Caco-2 (cell line): ENCODE measurements at regions not wholly inside any gene's neighbourhood (a gene's known extent, or its start where the extent isn't known, plus 50 kb on each side); places are given as distances from the start of the nearest gene placed in this dataset.

ENCODE experiments used
- BruUV-seq: library from RNA; stranded (reverse); fragments of 400-500 nt; replicated peaks from 2 replicates; lab custom pipeline; 2021; lab: Mats Ljungman, UMichigan
- CTCF ChIA-PET: fragments of 300-600 bp; sonication (Branson Sonifier 250); formaldehyde crosslinking; loops from one replicate; lab custom pipeline; 2022; ENCODE audit warnings: antibody characterized with exemption; lab: Charles Lee
- POLR2A ChIA-PET: fragments of 300-600 bp; sonication (Branson Sonifier 250); formaldehyde crosslinking; loops from one replicate; lab custom pipeline; 2022; ENCODE audit warnings: antibody characterized with exemption; lab: Charles Lee
- DNase-seq, 2 experiments: peaks; one replicate each; pipeline versions ENCODE4 v3.0.0 to v3.0.0-alpha.2; 2020 to 2022
- H3K27me3 ChIP-seq: replicated peaks from 2 replicates; pipeline ENCODE4 v1.6.0; 2011; ENCODE audit warnings: low read length; ENCODE audit not compliant: control insufficient read depth, insufficient read depth
- H3K36me3 ChIP-seq: 2 replicates; pipeline ENCODE4 v1.5.1; 2011; ENCODE audit warnings: low read length; ENCODE audit not compliant: control insufficient read depth, insufficient read depth
- H3K4me1 ChIP-seq: fragments of 250-450 bp; sonication (Bioruptor Pico); 2 replicates; pipeline ENCODE4 v1.5.1; 2020; ENCODE audit warnings: mild to moderate bottlenecking
- H3K4me3 ChIP-seq: 2 replicates; pipeline ENCODE4 v1.5.1; 2011; ENCODE audit warnings: low read depth, mild to moderate bottlenecking, control low read depth, low read length
- H3K9me3 ChIP-seq: fragments of 250-450 bp; sonication (Bioruptor Pico); 2 replicates; pipeline ENCODE4 v1.5.1; 2020; ENCODE audit warnings: mild to moderate bottlenecking, moderate library complexity
- H3K27ac Mint-ChIP-seq: one replicate; pipeline ENCODE4 v1.8.0; 2022; ENCODE audit warnings: mixed read lengths; ENCODE audit not compliant: unreplicated experiment
- H3K27me3 Mint-ChIP-seq: one replicate; pipeline ENCODE4 v1.8.0; 2022; ENCODE audit warnings: mixed read lengths; ENCODE audit not compliant: insufficient read depth, unreplicated experiment
- H3K36me3 Mint-ChIP-seq: one replicate; pipeline ENCODE4 v1.8.0; 2022; ENCODE audit warnings: mild to moderate bottlenecking, mixed read lengths; ENCODE audit not compliant: insufficient read depth, unreplicated experiment
- H3K4me1 Mint-ChIP-seq: one replicate; pipeline ENCODE4 v1.8.0; 2022; ENCODE audit warnings: low read depth, mixed read lengths; ENCODE audit not compliant: unreplicated experiment
- H3K4me3 Mint-ChIP-seq: one replicate; pipeline ENCODE4 v1.8.0; 2022; ENCODE audit warnings: mild to moderate bottlenecking, moderate library complexity, mixed read lengths; ENCODE audit not compliant: unreplicated experiment
- H3K9me3 Mint-ChIP-seq: one replicate; pipeline ENCODE4 v1.8.0; 2022; ENCODE audit warnings: mixed read lengths; ENCODE audit not compliant: unreplicated experiment
- intact Hi-C: fragments of 100-400 bp; cut with micrococcal nuclease; formaldehyde crosslinking; loops from one replicate; pipeline ENCODE4 v1.10.0; 2022; ENCODE audit not compliant: unreplicated experiment
- TF ChIP-seq, protein P1 (sequence below), 2 experiments: fragments of 200-600 bp in 1 of 2; IDR thresholded peaks; 1 replicate in 1 of 2; 2 replicates in 1 of 2; pipeline versions ENCODE4 v1.5.1 to v1.8.0; 2011 to 2022; ENCODE audit warnings: antibody characterized with exemption in 1 of 2, control low read depth in 1 of 2, inconsistent platforms in 1 of 2, low read depth in 1 of 2, low read length in 1 of 2, mild to moderate bottlenecking in 1 of 2, moderate library complexity in 1 of 2; ENCODE audit not compliant: insufficient read depth in 1 of 2, severe bottlenecking in 1 of 2, unreplicated experiment in 1 of 2

DNA sequence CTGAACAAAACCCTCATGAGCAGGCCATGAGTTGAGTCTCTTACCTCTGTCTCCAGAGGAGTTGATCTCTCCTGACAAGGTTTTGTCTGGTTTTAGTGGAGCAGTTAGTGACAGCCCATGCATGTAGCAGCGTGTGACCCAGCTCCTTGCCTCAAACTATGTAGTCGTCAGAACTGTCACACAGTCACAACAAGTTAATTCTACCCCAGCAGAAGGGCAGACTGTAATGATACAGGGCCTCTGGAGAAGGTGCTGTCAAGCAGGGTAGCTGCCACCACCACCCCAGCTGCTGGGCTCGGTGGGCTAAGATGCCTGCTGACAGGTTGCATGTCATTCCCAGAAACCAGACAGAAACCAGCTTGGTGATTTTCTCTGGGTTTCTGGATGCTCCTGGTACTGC lies 194.5 kb downstream of the PSAT1 start:
- Histone ChIP-seq H3K4me1 (no peaks in the 10 kb centered on the region), H3K4me3 (no peak overlapping the region), H3K36me3 (no peaks in the 10 kb centered on the region), H3K27me3 (no peaks in the 10 kb centered on the region), H3K9me3 (no peaks in the 10 kb centered on the region)
- Mint-ChIP-seq H3K27ac (no peak overlapping the region), H3K9me3 (no peaks in the 10 kb centered on the region), H3K27me3 (peaks cover 3% of the 10 kb centered on the region), H3K4me3 (no peak overlapping the region), H3K4me1 (no peaks in the 10 kb centered on the region), H3K36me3 (no peaks in the 10 kb centered on the region)
- CTCF ChIA-PET, result no interaction called here
- TF ChIP-seq, protein P1, sequence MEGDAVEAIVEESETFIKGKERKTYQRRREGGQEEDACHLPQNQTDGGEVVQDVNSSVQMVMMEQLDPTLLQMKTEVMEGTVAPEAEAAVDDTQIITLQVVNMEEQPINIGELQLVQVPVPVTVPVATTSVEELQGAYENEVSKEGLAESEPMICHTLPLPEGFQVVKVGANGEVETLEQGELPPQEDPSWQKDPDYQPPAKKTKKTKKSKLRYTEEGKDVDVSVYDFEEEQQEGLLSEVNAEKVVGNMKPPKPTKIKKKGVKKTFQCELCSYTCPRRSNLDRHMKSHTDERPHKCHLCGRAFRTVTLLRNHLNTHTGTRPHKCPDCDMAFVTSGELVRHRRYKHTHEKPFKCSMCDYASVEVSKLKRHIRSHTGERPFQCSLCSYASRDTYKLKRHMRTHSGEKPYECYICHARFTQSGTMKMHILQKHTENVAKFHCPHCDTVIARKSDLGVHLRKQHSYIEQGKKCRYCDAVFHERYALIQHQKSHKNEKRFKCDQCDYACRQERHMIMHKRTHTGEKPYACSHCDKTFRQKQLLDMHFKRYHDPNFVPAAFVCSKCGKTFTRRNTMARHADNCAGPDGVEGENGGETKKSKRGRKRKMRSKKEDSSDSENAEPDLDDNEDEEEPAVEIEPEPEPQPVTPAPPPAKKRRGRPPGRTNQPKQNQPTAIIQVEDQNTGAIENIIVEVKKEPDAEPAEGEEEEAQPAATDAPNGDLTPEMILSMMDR (IDR thresholded peaks at IDR 0.05; ENCODE audit: insufficient read depth in 1 of 2, low read depth in 1 of 2, low read length in 1 of 2, severe bottlenecking in 1 of 2, unreplicated experiment in 1 of 2), result no peak
- no TSS peak for BruUV-seq
- intact Hi-C loops, result no loop called here
- POLR2A ChIA-PET, result no interaction called here
- DNase-seq, result no peak

DNA sequence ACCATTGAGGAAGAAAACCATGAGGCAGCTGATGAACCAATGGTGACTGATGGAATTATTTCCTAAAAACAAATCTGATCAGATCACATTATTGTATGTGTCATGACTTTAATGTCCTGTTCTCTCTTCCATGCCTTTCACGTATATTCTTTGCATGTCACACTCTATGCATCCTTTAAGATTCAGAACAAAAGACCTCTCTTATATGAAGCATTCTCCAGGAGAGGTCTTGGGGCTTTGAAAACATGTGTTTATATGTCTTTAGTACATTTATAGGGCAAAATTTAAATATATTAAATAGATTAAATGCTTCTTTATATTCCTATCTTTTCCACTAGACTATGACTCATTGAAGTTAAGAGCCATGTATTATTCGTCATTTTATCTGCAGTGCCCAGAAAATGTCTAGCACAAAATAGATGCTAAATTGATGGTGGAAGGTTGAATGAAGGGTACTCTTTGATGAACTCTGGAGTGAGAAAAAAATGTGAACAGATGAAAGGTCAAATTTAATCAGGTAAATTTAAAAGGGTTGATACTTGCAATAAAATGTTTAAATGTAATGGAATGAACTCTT lies 196.3 kb downstream of the PSAT1 start:
- DNase-seq, result no peak
- Histone ChIP-seq H3K4me1 (no peaks in the 10 kb centered on the region), H3K4me3 (no peak overlapping the region), H3K27me3 (no peaks in the 10 kb centered on the region), H3K36me3 (no peaks in the 10 kb centered on the region), H3K9me3 (no peaks in the 10 kb centered on the region)
- H3K4me3 Mint-ChIP-seq, result no peak overlapping the region
- BruUV-seq, result no TSS peak
- TF ChIP-seq, protein P1 (IDR thresholded peaks at IDR 0.05; ENCODE audit: insufficient read depth in 1 of 2, low read depth in 1 of 2, low read length in 1 of 2, severe bottlenecking in 1 of 2, unreplicated experiment in 1 of 2), result no peak
- ChIA-PET CTCF (no interaction called here), POLR2A (no interaction called here)
- H3K4me1 Mint-ChIP-seq, result no peaks in the 10 kb centered on the region
- no peaks in the 10 kb centered on the region for H3K36me3 Mint-ChIP-seq
- H3K27me3 Mint-ChIP-seq, result peaks cover 3% of the 10 kb centered on the region
- intact Hi-C loops, result no loop called here
- no peak overlapping the region for H3K27ac Mint-ChIP-seq
- H3K9me3 Mint-ChIP-seq, result no peaks in the 10 kb centered on the region

DNA sequence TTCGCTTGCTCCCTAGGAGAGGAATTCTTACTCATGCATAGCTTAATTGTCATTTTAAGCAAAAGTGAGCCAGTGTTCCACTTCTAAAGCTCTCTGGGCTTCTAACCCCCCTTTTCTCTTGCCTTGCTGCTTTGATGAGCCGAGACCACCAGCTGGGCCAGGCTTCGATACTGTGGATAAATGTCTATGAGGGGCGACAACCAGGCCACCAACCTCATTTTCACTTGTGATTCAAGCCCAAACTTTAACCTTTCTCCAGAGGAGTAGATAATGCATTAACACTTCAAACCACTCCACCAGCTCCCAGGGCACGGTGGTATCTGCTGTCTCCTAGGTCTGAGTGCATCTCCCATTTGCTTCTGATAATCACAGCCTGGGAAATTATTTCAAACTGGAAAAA lies 205.6 kb downstream of the PSAT1 start:
- H3K27me3 ChIP-seq, result no peaks in the 10 kb centered on the region
- peaks cover 6% of the 10 kb centered on the region for H3K36me3 Mint-ChIP-seq
- H3K27me3 Mint-ChIP-seq, result no peaks in the 10 kb centered on the region
- H3K4me1 Mint-ChIP-seq, result no peaks in the 10 kb centered on the region
- H3K9me3 Mint-ChIP-seq, result no peaks in the 10 kb centered on the region
- ChIA-PET POLR2A (no interaction called here), CTCF (no interaction called here)
- no TSS peak for BruUV-seq
- intact Hi-C loops, result no loop called here
- DNase-seq, result no peak
- no peaks in the 10 kb centered on the region for H3K4me1 ChIP-seq
- no peaks in the 10 kb centered on the region for H3K9me3 ChIP-seq
- no peaks in the 10 kb centered on the region for H3K36me3 ChIP-seq
- H3K4me3 ChIP-seq, result no peak overlapping the region
- TF ChIP-seq, protein P1 (IDR thresholded peaks at IDR 0.05; ENCODE audit: insufficient read depth in 1 of 2, low read depth in 1 of 2, low read length in 1 of 2, severe bottlenecking in 1 of 2, unreplicated experiment in 1 of 2), result no peak
- H3K27ac Mint-ChIP-seq, result no peak overlapping the region
- no peak overlapping the region for H3K4me3 Mint-ChIP-seq
